Astrocyte (in vitro differentiated cells and primary cell): ENCODE measurements at regions not wholly inside any gene's neighbourhood (a gene's known extent, or its start where the extent isn't known, plus 50 kb on each side); places are given as distances from the start of the nearest gene placed in this dataset.

Source experiments
- DNase-seq: peaks from one replicate; pipeline ENCODE4 v3.0.0-alpha.2; 2010; ENCODE audit warnings: low read depth
- FAIRE-seq: peaks from 2 replicates; lab custom pipeline; 2011; peaks lifted over from hg19 to GRCh38; lab: Jason Lieb, UNC
- H2AFZ ChIP-seq: 2 replicates; pipeline ENCODE4 v1.6.0; 2012; ENCODE audit warnings: low read depth, low read length, inconsistent platforms
- H3K27ac ChIP-seq: 2 replicates; pipeline ENCODE4 v1.5.1; 2011; ENCODE audit warnings: low read depth, low read length, inconsistent platforms
- H3K27me3 ChIP-seq: 2 replicates; pipeline ENCODE4 v1.6.0; 2011; ENCODE audit warnings: low read length, inconsistent platforms; ENCODE audit not compliant: insufficient read depth
- H3K36me3 ChIP-seq: 2 replicates; pipeline ENCODE4 v1.5.1; 2011; ENCODE audit warnings: low read length, inconsistent platforms; ENCODE audit not compliant: insufficient read depth
- H3K4me1 ChIP-seq: 2 replicates; pipeline ENCODE4 v1.5.1; 2011; ENCODE audit warnings: low read length, inconsistent platforms; ENCODE audit not compliant: insufficient read depth
- H3K4me2 ChIP-seq: 2 replicates; pipeline ENCODE4 v1.6.0; 2012; ENCODE audit warnings: low read length, inconsistent platforms
- H3K4me3 ChIP-seq: 2 replicates; pipeline ENCODE4 v1.5.1; 2011; ENCODE audit warnings: low read depth, mild to moderate bottlenecking, low read length, inconsistent platforms; ENCODE audit not compliant: insufficient read depth
- H3K79me2 ChIP-seq: 2 replicates; pipeline ENCODE4 v1.6.0; 2012; ENCODE audit warnings: mild to moderate bottlenecking, low read length, inconsistent platforms; ENCODE audit not compliant: insufficient read depth
- H3K9ac ChIP-seq: 2 replicates; pipeline ENCODE4 v1.6.0; 2012; ENCODE audit warnings: mild to moderate bottlenecking, low read length, inconsistent platforms
- H3K9me3 ChIP-seq: 2 replicates; pipeline ENCODE4 v1.5.1; 2012; ENCODE audit warnings: low read depth, mild to moderate bottlenecking, low read length, inconsistent platforms; ENCODE audit not compliant: insufficient read depth
- H4K20me1 ChIP-seq: 2 replicates; pipeline ENCODE4 v1.6.0; 2012; ENCODE audit warnings: low read length, inconsistent platforms; ENCODE audit not compliant: insufficient read depth
- H3K27ac Mint-ChIP-seq: one replicate; pipeline ENCODE4 v1.8.0; 2021; ENCODE audit warnings: mild to moderate bottlenecking, mixed read lengths; ENCODE audit not compliant: unreplicated experiment
- H3K27me3 Mint-ChIP-seq: one replicate; pipeline ENCODE4 v1.8.0; 2021; ENCODE audit warnings: low read depth, mixed read lengths; ENCODE audit not compliant: unreplicated experiment
- H3K36me3 Mint-ChIP-seq: one replicate; pipeline ENCODE4 v1.8.0; 2021; ENCODE audit warnings: low read depth, mixed read lengths; ENCODE audit not compliant: unreplicated experiment
- H3K4me1 Mint-ChIP-seq: one replicate; pipeline ENCODE4 v1.8.0; 2021; ENCODE audit warnings: low read depth, mixed read lengths; ENCODE audit not compliant: unreplicated experiment
- H3K4me3 Mint-ChIP-seq: one replicate; pipeline ENCODE4 v1.8.0; 2021; ENCODE audit warnings: mild to moderate bottlenecking, moderate library complexity, mixed read lengths; ENCODE audit not compliant: unreplicated experiment
- H3K9me3 Mint-ChIP-seq: one replicate; pipeline ENCODE4 v1.8.0; 2021; ENCODE audit warnings: mild to moderate bottlenecking, mixed read lengths; ENCODE audit not compliant: unreplicated experiment
- EZH2 ChIP-seq: IDR thresholded peaks from 2 replicates; pipeline ENCODE4 v1.6.1; 2012; ENCODE audit warnings: mild to moderate bottlenecking, low read length, inconsistent platforms; ENCODE audit not compliant: insufficient read depth
- TF ChIP-seq, protein P1 (sequence below): IDR thresholded peaks from 2 replicates; pipeline ENCODE4 v1.5.1; 2011; ENCODE audit warnings: low read depth, mild to moderate bottlenecking, inconsistent platforms, low read length, moderate library complexity; ENCODE audit not compliant: insufficient read depth

DNA sequence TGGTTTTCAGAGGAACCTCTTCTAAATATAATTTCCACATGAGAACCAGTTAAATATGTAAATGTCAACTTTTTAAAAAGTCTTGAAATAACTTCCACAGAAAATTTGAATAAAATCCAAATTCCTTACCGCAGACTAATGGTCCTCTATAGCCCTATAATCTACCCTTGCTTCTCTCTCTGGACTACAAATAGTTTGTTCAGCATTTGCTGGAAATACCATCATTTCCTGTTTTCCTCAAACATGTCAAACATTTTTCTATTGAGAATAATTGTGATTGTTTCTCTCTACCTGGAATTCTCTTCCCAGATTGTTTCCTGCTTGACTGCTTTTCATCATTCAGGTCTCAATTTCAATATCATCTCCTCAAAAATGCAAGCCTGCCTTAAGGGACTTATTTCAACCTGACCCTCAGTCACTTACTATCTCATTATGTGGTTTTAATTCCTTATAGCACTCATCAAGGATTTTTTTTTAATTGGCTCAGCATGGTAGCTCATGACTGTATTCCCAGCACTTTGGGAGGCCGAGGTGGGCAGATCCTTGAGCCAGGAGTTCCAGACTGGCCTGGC is 898.9 kb upstream of the MIR17HG start:
- Histone ChIP-seq H3K27me3 (no peaks in the 10 kb centered on the region), H3K4me3 (no peak overlapping the region), H3K4me2 (peak overlapping the region; percentile 30), H3K79me2 (no peaks in the 10 kb centered on the region), H3K9ac (no peak overlapping the region), H4K20me1 (no peaks in the 10 kb centered on the region), H3K27ac (peak overlapping the region; percentile 53), H3K9me3 (no peaks in the 10 kb centered on the region), H3K4me1 (peaks cover 33% of the 10 kb centered on the region), H2AFZ (no peak overlapping the region), H3K36me3 (no peaks in the 10 kb centered on the region)
- H3K9me3 Mint-ChIP-seq, result peaks cover 3% of the 10 kb centered on the region
- no peaks in the 10 kb centered on the region for H3K36me3 Mint-ChIP-seq
- H3K4me1 Mint-ChIP-seq, result peaks cover 38% of the 10 kb centered on the region
- no peak for TF ChIP-seq EZH2
- TF ChIP-seq, protein P1, sequence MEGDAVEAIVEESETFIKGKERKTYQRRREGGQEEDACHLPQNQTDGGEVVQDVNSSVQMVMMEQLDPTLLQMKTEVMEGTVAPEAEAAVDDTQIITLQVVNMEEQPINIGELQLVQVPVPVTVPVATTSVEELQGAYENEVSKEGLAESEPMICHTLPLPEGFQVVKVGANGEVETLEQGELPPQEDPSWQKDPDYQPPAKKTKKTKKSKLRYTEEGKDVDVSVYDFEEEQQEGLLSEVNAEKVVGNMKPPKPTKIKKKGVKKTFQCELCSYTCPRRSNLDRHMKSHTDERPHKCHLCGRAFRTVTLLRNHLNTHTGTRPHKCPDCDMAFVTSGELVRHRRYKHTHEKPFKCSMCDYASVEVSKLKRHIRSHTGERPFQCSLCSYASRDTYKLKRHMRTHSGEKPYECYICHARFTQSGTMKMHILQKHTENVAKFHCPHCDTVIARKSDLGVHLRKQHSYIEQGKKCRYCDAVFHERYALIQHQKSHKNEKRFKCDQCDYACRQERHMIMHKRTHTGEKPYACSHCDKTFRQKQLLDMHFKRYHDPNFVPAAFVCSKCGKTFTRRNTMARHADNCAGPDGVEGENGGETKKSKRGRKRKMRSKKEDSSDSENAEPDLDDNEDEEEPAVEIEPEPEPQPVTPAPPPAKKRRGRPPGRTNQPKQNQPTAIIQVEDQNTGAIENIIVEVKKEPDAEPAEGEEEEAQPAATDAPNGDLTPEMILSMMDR, result no peak
- H3K27me3 Mint-ChIP-seq, result no peaks in the 10 kb centered on the region
- H3K4me3 Mint-ChIP-seq, result no peak overlapping the region
- peak overlapping the region; percentile 77 for H3K27ac Mint-ChIP-seq
- FAIRE-seq, result no peak
- peak; percentile 71 for DNase-seq

DNA sequence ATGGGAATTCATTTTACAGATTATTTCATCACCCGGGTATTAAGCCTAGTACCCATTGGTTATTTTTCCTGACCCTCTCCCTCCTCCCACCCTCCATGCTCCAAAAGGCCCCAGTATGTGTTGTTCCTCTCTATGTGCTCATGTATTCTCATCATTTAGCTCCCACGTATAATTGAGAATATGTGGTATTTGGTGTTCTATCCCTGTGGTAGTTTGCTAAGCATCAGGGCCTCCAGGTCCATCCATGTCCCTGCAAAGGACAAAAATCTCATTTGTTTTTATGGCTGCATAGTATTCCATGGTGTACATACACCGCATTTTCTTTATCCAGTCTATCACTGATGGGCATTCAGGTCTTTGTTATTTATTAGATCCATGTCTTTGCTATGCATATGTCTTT is 894.1 kb upstream of the MIR17HG start:
- Histone ChIP-seq H4K20me1 (no peaks in the 10 kb centered on the region), H3K27me3 (no peaks in the 10 kb centered on the region), H3K4me2 (no peak overlapping the region), H3K4me3 (no peak overlapping the region), H3K36me3 (no peaks in the 10 kb centered on the region), H3K79me2 (no peaks in the 10 kb centered on the region), H3K9ac (no peak overlapping the region), H3K9me3 (no peaks in the 10 kb centered on the region), H2AFZ (no peak overlapping the region), H3K4me1 (peaks cover 5% of the 10 kb centered on the region), H3K27ac (no peak overlapping the region)
- H3K4me3 Mint-ChIP-seq, result no peak overlapping the region
- H3K4me1 Mint-ChIP-seq, result peaks cover 6% of the 10 kb centered on the region
- FAIRE-seq (no peak), DNase-seq (no peak)
- no peaks in the 10 kb centered on the region for H3K27me3 Mint-ChIP-seq
- no peak overlapping the region for H3K27ac Mint-ChIP-seq
- H3K36me3 Mint-ChIP-seq, result no peaks in the 10 kb centered on the region
- TF ChIP-seq, protein P1, result no peak
- no peak for TF ChIP-seq EZH2
- H3K9me3 Mint-ChIP-seq, result peaks cover 8% of the 10 kb centered on the region

DNA sequence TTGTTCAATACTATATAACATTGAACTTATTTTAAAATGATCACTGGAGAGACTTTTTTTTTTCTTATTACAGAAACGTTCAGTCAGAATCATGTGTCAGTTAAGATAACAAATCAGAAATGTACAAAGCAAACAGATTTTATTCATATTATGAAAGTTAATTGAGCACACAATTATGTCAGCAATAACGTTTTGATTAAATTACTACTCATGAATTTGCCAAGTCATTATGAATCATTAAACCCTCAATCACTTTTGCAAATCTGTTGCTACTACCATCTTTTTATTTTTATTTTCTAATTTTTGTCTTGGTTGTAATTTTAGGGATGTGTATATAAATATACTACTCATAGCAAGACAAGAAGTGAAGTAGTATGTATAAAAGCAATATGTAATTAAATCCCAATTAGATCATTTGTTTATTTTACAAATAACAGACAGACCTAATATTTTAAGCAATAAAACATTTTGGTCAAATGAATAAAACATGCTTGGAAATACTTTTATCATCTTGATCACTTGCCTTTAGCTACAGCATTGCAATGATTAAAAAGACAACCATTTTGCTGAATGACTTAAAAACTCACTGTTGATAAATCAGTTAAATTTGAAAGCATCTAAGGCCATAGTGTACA is 893.4 kb upstream of the MIR17HG start:
- Mint-ChIP-seq H3K27me3 (no peaks in the 10 kb centered on the region), H3K4me1 (peaks cover 3% of the 10 kb centered on the region), H3K9me3 (peaks cover 8% of the 10 kb centered on the region), H3K27ac (no peak overlapping the region), H3K36me3 (no peaks in the 10 kb centered on the region), H3K4me3 (no peak overlapping the region)
- DNase-seq (no peak), FAIRE-seq (no peak)
- Histone ChIP-seq H3K36me3 (no peaks in the 10 kb centered on the region), H2AFZ (no peak overlapping the region), H3K79me2 (no peaks in the 10 kb centered on the region), H3K27me3 (no peaks in the 10 kb centered on the region), H3K27ac (no peak overlapping the region), H3K4me3 (no peak overlapping the region), H3K9ac (no peak overlapping the region), H3K9me3 (no peaks in the 10 kb centered on the region), H4K20me1 (no peaks in the 10 kb centered on the region), H3K4me2 (no peak overlapping the region), H3K4me1 (no peaks in the 10 kb centered on the region)
- no peak for TF ChIP-seq EZH2
- TF ChIP-seq, protein P1, result no peak
